D721Med (cell line): ENCODE measurements at regions not wholly inside any gene's neighbourhood (a gene's known extent, or its start where the extent isn't known, plus 50 kb on each side); places are given as distances from the start of the nearest gene placed in this dataset.

Source experiments
- DNase-seq: peaks from one replicate; pipeline ENCODE4 v3.0.0; 2011; ENCODE audit warnings: low spot score; ENCODE audit not compliant: insufficient read length
- FAIRE-seq: peaks from 2 replicates; lab custom pipeline; 2011; peaks lifted over from hg19 to GRCh38; lab: Jason Lieb, UNC
- TF ChIP-seq, protein P1 (sequence below): IDR thresholded peaks from 2 replicates; pipeline ENCODE4 v1.5.1; 2012; ENCODE audit warnings: mild to moderate bottlenecking, control low read depth; ENCODE audit not compliant: insufficient read depth; ENCODE audit errors: missing control alignments

DNA sequence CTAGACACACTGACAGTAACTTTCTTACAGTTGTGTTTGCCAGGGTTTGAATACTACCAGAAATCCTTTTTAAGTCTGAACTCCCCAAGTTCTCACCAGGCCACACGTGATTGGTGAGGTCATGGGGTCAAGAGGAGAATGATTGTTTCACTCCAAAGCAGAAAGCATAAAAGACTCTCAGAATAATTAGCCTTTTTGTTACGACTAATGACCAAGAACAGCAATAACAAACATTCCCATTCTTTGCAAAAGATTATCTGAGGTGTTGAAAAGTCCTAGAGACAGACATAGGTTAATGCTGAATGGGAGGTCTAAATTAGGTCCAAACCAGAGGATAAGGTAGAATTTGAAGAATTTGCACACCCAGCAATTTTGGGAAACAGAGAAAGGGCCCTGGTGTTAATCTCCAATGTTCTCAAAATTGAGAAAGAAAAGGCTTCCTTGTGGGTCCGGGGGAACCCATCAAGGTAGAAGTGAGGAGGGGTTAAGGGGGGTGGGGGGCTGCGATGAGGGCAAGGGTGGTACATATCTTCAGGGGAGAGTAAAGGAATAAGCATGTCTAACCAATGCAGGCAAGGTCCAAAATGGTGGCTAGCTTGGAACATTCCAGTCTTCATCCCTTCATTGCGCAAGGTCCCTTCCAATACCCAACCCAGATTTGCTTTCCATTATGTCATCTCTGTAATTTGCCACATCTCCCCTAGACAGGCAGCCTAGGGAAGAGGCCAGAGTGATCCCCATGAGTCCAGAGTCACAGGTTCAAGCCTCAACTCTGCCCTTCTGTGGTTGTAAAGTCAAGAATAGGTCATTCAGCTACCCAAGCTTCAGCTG, 74.6 kb upstream of the NFIA start:
- FAIRE-seq (no peak), DNase-seq (no peak)
- TF ChIP-seq, protein P1, sequence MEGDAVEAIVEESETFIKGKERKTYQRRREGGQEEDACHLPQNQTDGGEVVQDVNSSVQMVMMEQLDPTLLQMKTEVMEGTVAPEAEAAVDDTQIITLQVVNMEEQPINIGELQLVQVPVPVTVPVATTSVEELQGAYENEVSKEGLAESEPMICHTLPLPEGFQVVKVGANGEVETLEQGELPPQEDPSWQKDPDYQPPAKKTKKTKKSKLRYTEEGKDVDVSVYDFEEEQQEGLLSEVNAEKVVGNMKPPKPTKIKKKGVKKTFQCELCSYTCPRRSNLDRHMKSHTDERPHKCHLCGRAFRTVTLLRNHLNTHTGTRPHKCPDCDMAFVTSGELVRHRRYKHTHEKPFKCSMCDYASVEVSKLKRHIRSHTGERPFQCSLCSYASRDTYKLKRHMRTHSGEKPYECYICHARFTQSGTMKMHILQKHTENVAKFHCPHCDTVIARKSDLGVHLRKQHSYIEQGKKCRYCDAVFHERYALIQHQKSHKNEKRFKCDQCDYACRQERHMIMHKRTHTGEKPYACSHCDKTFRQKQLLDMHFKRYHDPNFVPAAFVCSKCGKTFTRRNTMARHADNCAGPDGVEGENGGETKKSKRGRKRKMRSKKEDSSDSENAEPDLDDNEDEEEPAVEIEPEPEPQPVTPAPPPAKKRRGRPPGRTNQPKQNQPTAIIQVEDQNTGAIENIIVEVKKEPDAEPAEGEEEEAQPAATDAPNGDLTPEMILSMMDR, result no peak

DNA sequence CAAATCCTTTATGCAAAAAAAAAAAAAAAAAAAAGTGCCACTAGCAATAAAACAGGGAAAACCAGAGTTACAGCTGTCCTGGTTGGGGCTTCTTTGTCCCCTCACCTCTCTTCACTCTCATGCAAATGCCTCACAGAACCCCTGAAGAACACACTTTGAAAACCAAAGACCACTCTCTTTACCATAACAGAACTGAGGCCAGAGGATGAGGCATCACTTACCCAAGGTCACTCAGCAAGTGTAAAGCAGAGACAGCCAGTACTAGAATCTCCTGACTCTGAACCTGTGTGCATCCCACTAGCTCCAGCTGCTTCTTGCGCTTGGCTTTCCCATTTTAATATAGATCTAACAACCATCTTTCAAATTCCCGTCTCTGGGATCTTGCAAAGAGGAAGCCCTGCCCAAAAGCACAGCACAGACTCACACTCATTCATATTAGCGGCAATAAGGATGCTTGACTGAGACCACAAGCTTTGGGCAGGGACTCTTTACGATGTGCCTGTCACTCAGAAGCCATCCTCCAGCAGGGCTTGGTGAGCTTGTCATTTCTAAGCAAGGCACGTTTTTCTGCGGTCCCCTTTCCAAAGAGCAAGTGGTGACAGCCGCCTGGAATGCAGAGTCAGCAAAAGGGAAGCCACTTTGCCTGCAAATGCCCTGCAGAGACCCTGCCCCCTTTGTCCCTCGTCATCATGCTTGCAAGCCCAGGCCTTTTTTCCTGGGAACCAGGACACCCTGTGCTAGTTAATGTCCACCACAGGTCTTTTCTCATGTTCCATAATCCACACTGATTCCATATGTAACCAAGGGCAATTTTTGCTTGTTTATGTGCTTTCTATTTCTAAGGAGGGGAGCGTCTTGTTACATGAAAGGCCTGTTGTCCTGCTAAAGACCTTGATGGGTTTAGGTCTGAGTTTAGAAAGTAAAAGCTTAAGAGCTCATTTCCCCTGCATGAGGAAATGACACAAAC, 76.5 kb upstream of the NFIA start:
- no peak for FAIRE-seq
- no peak for DNase-seq
- TF ChIP-seq, protein P1, result no peak

DNA sequence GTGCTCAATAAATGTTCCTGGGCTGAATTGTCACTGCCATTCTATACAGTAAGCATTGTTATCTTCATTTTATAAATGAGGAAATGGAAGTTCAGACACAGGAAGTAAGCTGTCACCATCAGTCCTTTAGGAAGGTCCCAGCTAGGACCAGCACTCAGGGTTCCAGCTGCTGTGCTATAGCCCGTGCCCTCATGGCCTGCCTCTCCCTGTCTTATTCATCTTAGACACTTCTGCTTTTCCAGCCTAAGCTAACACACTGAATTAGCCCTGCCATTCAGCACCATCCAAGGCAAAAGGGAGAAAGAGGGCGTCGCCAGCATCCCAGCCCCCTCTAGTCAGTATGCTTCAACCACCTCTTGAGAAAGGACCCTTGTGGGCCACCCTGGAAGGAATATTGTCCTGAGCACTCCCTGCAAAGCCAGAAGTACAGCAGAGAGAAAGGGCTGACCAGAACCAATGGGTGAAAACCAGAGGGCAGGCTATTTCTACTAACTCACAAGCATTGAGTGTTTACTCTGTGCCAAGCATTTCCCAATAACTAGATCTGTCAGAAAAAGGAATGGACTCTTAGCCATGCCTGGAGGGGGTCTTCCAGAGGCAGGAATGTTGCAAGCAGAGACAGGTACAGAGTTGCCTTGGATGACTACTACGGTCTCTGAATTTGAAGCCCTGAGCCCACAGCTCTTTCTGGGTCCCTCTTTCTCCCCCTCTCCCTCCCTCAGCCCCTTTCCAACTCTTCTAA, 77.9 kb upstream of the NFIA start:
- DNase-seq, result no peak
- no peak for FAIRE-seq
- TF ChIP-seq, protein P1, result no peak

DNA sequence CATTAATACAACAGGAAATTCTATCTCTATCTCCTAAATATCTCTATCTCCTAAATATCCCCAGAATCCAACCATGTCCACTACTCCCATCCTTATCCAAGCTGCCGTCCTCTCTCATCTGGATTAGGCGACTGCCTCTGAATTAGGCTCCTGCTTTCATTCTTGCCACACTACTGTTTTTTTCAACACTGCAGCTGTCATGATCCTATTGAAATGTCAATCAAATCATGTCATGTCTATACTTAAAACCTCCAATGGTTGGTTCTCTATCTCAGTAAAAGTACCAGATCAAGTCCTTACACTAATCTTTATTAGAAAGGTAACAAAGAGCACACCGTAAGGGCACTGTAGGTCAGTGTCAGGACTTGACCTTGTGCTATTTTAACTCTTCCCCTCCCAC, 82.0 kb upstream of the NFIA start:
- TF ChIP-seq, protein P1, result no peak
- no peak for FAIRE-seq
- no peak for DNase-seq

DNA sequence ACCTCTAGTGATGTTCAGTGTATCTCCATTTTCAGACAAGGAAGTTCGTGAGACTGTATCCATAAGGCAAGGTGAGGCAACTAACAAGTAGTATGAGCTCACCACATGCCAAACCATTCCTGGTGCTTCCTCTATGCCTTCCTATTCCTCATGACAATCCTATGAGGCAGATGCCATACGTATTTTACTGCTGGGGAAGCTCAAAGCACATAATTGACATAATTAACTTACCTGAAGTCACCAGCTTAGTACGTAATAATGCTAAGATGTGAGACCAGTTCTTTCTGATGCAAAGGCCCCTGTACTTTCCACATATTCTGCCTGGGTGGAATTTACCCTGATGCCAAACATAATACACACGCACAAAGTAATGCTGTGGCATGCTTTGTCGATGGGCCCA, 83.6 kb upstream of the NFIA start:
- FAIRE-seq, result no peak
- TF ChIP-seq, protein P1, result no peak
- DNase-seq, result no peak

DNA sequence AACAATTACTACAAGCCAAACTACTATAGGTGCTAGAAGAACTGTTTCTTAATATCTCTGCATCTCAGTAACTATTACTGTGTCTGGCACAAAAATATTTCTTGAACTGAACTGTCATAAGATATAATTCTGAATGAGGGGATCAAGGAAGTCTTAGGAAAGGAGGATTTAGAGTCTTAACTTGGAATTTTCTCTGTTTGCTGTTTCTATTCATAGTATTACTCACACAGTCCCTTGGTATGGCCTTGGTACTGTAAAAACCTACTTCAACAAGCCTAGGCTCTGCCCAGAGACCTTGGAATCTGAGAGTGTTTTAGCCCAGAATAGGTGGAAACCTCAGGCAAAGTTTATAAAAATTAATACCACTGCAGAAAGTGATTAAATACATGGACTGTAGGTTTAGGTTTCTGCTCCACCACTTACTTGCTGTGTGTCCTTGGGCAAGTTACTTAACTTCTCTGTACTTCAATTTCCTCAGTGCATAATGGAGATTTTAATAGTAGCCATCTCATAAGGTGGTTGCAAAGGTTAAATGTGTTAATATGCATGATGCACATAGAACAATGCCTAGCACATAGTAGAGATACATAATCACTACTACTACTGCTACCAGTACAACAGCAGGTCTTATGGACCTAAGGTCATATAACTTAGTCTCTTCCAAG, 87.4 kb upstream of the NFIA start:
- peak; percentile 92 for FAIRE-seq
- DNase-seq, result no peak
- TF ChIP-seq, protein P1, result no peak
